Astrocyte (in vitro differentiated cells and primary cell): ENCODE measurements at regions not wholly inside any gene's neighbourhood (a gene's known extent, or its start where the extent isn't known, plus 50 kb on each side); places are given as distances from the start of the nearest gene placed in this dataset.

Experiments used
- DNase-seq: peaks from one replicate; pipeline ENCODE4 v3.0.0-alpha.2; 2010; ENCODE audit warnings: low read depth
- FAIRE-seq: peaks from 2 replicates; lab custom pipeline; 2011; peaks lifted over from hg19 to GRCh38; lab: Jason Lieb, UNC
- H2AFZ ChIP-seq: 2 replicates; pipeline ENCODE4 v1.6.0; 2012; ENCODE audit warnings: low read depth, low read length, inconsistent platforms
- H3K27ac ChIP-seq: 2 replicates; pipeline ENCODE4 v1.5.1; 2011; ENCODE audit warnings: low read depth, low read length, inconsistent platforms
- H3K27me3 ChIP-seq: 2 replicates; pipeline ENCODE4 v1.6.0; 2011; ENCODE audit warnings: low read length, inconsistent platforms; ENCODE audit not compliant: insufficient read depth
- H3K36me3 ChIP-seq: 2 replicates; pipeline ENCODE4 v1.5.1; 2011; ENCODE audit warnings: low read length, inconsistent platforms; ENCODE audit not compliant: insufficient read depth
- H3K4me1 ChIP-seq: 2 replicates; pipeline ENCODE4 v1.5.1; 2011; ENCODE audit warnings: low read length, inconsistent platforms; ENCODE audit not compliant: insufficient read depth
- H3K4me2 ChIP-seq: 2 replicates; pipeline ENCODE4 v1.6.0; 2012; ENCODE audit warnings: low read length, inconsistent platforms
- H3K4me3 ChIP-seq: 2 replicates; pipeline ENCODE4 v1.5.1; 2011; ENCODE audit warnings: low read depth, mild to moderate bottlenecking, low read length, inconsistent platforms; ENCODE audit not compliant: insufficient read depth
- H3K79me2 ChIP-seq: 2 replicates; pipeline ENCODE4 v1.6.0; 2012; ENCODE audit warnings: mild to moderate bottlenecking, low read length, inconsistent platforms; ENCODE audit not compliant: insufficient read depth
- H3K9ac ChIP-seq: 2 replicates; pipeline ENCODE4 v1.6.0; 2012; ENCODE audit warnings: mild to moderate bottlenecking, low read length, inconsistent platforms
- H3K9me3 ChIP-seq: 2 replicates; pipeline ENCODE4 v1.5.1; 2012; ENCODE audit warnings: low read depth, mild to moderate bottlenecking, low read length, inconsistent platforms; ENCODE audit not compliant: insufficient read depth
- H4K20me1 ChIP-seq: 2 replicates; pipeline ENCODE4 v1.6.0; 2012; ENCODE audit warnings: low read length, inconsistent platforms; ENCODE audit not compliant: insufficient read depth
- H3K27ac Mint-ChIP-seq: one replicate; pipeline ENCODE4 v1.8.0; 2021; ENCODE audit warnings: mild to moderate bottlenecking, mixed read lengths; ENCODE audit not compliant: unreplicated experiment
- H3K27me3 Mint-ChIP-seq: one replicate; pipeline ENCODE4 v1.8.0; 2021; ENCODE audit warnings: low read depth, mixed read lengths; ENCODE audit not compliant: unreplicated experiment
- H3K36me3 Mint-ChIP-seq: one replicate; pipeline ENCODE4 v1.8.0; 2021; ENCODE audit warnings: low read depth, mixed read lengths; ENCODE audit not compliant: unreplicated experiment
- H3K4me1 Mint-ChIP-seq: one replicate; pipeline ENCODE4 v1.8.0; 2021; ENCODE audit warnings: low read depth, mixed read lengths; ENCODE audit not compliant: unreplicated experiment
- H3K4me3 Mint-ChIP-seq: one replicate; pipeline ENCODE4 v1.8.0; 2021; ENCODE audit warnings: mild to moderate bottlenecking, moderate library complexity, mixed read lengths; ENCODE audit not compliant: unreplicated experiment
- H3K9me3 Mint-ChIP-seq: one replicate; pipeline ENCODE4 v1.8.0; 2021; ENCODE audit warnings: mild to moderate bottlenecking, mixed read lengths; ENCODE audit not compliant: unreplicated experiment
- CTCF ChIP-seq: IDR thresholded peaks from 2 replicates; pipeline ENCODE4 v1.5.1; 2011; ENCODE audit warnings: low read depth, mild to moderate bottlenecking, inconsistent platforms, low read length, moderate library complexity; ENCODE audit not compliant: insufficient read depth
- EZH2 ChIP-seq: IDR thresholded peaks from 2 replicates; pipeline ENCODE4 v1.6.1; 2012; ENCODE audit warnings: mild to moderate bottlenecking, low read length, inconsistent platforms; ENCODE audit not compliant: insufficient read depth

- FAIRE-seq (no peak), DNase-seq (no peak)
- Mint-ChIP-seq H3K9me3 (no peaks in the 10 kb centered on the region), H3K4me1 (no peaks in the 10 kb centered on the region), H3K27me3 (no peaks in the 10 kb centered on the region), H3K27ac (no peak overlapping the region), H3K4me3 (no peak overlapping the region), H3K36me3 (no peaks in the 10 kb centered on the region)
- H3K36me3 ChIP-seq: no peaks in the 10 kb centered on the region
- H3K9ac ChIP-seq: no peak overlapping the region
- no peaks in the 10 kb centered on the region for H3K4me1 ChIP-seq
- no peak overlapping the region for H3K27ac ChIP-seq
- H2AFZ ChIP-seq: no peak overlapping the region
- H3K4me2 ChIP-seq: no peak overlapping the region
- no peaks in the 10 kb centered on the region for H3K79me2 ChIP-seq
- no peaks in the 10 kb centered on the region for H3K27me3 ChIP-seq
- no peak for TF ChIP-seq CTCF
- TF ChIP-seq EZH2: no peak
- no peaks in the 10 kb centered on the region for H4K20me1 ChIP-seq
- H3K9me3 ChIP-seq: no peaks in the 10 kb centered on the region
- no peak overlapping the region for H3K4me3 ChIP-seq
Measured at GRCh38 chr7:113722006-113722405, 196.8 kb downstream of the PPP1R3A start.

DNA sequence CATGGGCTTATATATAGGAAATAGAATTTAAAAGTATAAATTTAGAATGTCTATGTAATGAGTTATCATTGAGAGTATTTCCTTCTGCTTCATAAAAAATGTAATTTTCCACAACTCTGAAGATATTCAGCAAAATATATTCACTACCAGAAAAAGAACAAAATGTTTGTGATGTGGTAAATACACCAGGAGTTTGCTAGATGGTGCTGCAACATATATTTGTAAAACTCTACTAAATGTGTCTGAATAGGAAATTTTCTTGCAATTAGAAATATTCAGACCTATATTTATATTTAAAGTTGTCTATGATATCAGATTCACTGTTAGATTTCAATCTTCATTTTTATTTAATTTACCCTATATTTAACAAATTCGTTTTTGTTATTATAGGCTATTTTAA lies 201.1 kb downstream of the PPP1R3A start:
- Mint-ChIP-seq H3K36me3 (no peaks in the 10 kb centered on the region), H3K27ac (no peak overlapping the region), H3K9me3 (no peaks in the 10 kb centered on the region), H3K27me3 (no peaks in the 10 kb centered on the region), H3K4me3 (no peak overlapping the region), H3K4me1 (no peaks in the 10 kb centered on the region)
- no peaks in the 10 kb centered on the region for H3K79me2 ChIP-seq
- no peaks in the 10 kb centered on the region for H3K4me1 ChIP-seq
- no peaks in the 10 kb centered on the region for H4K20me1 ChIP-seq
- FAIRE-seq (no peak), DNase-seq (no peak)
- H3K9ac ChIP-seq: no peak overlapping the region
- H3K27ac ChIP-seq: no peak overlapping the region
- no peak overlapping the region for H3K4me2 ChIP-seq
- no peak overlapping the region for H3K4me3 ChIP-seq
- no peaks in the 10 kb centered on the region for H3K36me3 ChIP-seq
- H3K9me3 ChIP-seq: no peaks in the 10 kb centered on the region
- H3K27me3 ChIP-seq: no peaks in the 10 kb centered on the region
- TF ChIP-seq EZH2 (no peak), CTCF (no peak)
- no peak overlapping the region for H2AFZ ChIP-seq

DNA sequence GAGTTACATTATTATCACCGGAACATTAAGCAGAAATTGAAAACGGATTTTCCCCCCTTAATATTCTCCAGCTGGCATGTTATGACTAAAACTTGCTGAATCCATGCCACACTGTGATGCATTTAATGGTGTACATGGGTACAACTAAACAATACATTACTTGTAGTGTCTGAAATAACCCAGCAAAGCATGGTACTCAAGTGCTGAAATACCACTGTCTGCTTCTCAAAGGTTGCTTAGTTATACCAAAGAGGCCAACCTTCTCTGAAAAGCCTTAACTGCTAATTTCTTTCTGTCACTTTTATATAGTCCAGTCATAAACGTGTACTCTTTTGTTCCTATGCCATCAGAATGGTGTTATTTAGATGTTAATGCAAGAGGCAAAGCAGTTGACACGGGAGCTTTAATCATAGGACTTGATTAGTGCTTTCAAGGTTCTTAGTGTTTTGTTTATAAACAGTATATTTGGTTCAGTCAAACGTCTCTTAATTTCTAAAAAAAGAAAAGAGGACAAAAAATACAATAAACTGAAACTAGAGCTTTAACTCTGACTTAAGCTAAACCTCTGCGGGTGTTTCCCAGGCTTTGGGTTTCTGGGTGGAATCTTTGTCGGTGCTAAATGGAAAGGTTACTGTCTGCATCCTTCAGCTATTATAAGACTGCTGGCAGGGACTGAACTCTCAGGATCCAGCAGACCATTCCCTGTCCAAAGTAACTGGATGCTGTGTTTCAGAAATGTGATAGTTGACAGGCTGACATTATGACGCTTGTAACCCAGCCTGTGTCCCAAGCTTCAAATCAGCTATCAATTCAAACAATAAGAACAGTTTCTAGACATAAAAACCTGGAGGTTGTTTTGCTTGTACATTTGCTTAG lies 202.6 kb downstream of the PPP1R3A start:
- peak overlapping the region; percentile 20 for H2AFZ ChIP-seq
- no peak for FAIRE-seq

More for the DNA sequence above, 202.6 kb downstream of the PPP1R3A start:
- no peak for DNase-seq
- no peaks in the 10 kb centered on the region for H3K4me1 ChIP-seq
- H4K20me1 ChIP-seq: no peaks in the 10 kb centered on the region
- Mint-ChIP-seq H3K4me1 (no peaks in the 10 kb centered on the region), H3K27ac (no peak overlapping the region), H3K27me3 (no peaks in the 10 kb centered on the region), H3K36me3 (no peaks in the 10 kb centered on the region), H3K9me3 (no peaks in the 10 kb centered on the region), H3K4me3 (no peak overlapping the region)
- H3K27ac ChIP-seq: no peak overlapping the region
- H3K27me3 ChIP-seq: no peaks in the 10 kb centered on the region
- H3K9me3 ChIP-seq: no peaks in the 10 kb centered on the region
- no peaks in the 10 kb centered on the region for H3K36me3 ChIP-seq
- TF ChIP-seq EZH2 (no peak), CTCF (no peak)
- H3K79me2 ChIP-seq: no peaks in the 10 kb centered on the region
- H3K4me2 ChIP-seq: no peak overlapping the region
- no peak overlapping the region for H3K9ac ChIP-seq
- H3K4me3 ChIP-seq: no peak overlapping the region
